Astrocyte (in vitro differentiated cells and primary cell): ENCODE measurements at regions not wholly inside any gene's neighbourhood (a gene's known extent, or its start where the extent isn't known, plus 50 kb on each side); places are given as distances from the start of the nearest gene placed in this dataset.

Experiments
- CTCF ChIP-seq: IDR thresholded peaks from 2 replicates; pipeline ENCODE4 v1.5.1; 2011; ENCODE audit warnings: low read depth, mild to moderate bottlenecking, inconsistent platforms, low read length, moderate library complexity; ENCODE audit not compliant: insufficient read depth
- EZH2 ChIP-seq: IDR thresholded peaks from 2 replicates; pipeline ENCODE4 v1.6.1; 2012; ENCODE audit warnings: mild to moderate bottlenecking, low read length, inconsistent platforms; ENCODE audit not compliant: insufficient read depth

GRCh38 chr12:60290532-60290931 lies 694.7 kb downstream of the SLC16A7 start:
- no peak for TF ChIP-seq CTCF
- TF ChIP-seq EZH2, result no peak
